HEK293T (cell line): ENCODE measurements at regions not wholly inside any gene's neighbourhood (a gene's known extent, or its start where the extent isn't known, plus 50 kb on each side); places are given as distances from the start of the nearest gene placed in this dataset.

ENCODE experiments used
- ARNT ChIP-seq: fragments of 450-650 bp; IDR thresholded peaks from 2 replicates; pipeline ENCODE4 v1.6.1; 2017; ENCODE audit warnings: mild to moderate bottlenecking
- BHLHE40 ChIP-seq: fragments of 450-650 bp; IDR thresholded peaks from 2 replicates; pipeline ENCODE4 v1.6.1; 2016; ENCODE audit warnings: mild to moderate bottlenecking, moderate library complexity, borderline replicate concordance
- ELF4 ChIP-seq: fragments of 450-650 bp; IDR thresholded peaks from 2 replicates; pipeline ENCODE4 v1.6.1; 2017; ENCODE audit warnings: antibody characterized with exemption
- FOXA1 ChIP-seq: fragments of 450-650 bp; IDR thresholded peaks from 2 replicates; pipeline ENCODE4 v1.6.1; 2016; ENCODE audit warnings: mild to moderate bottlenecking
- FOXK2 ChIP-seq: fragments of 450-650 bp; IDR thresholded peaks from 2 replicates; pipeline ENCODE4 v1.6.1; 2016; ENCODE audit warnings: mild to moderate bottlenecking
- FOXM1 ChIP-seq: fragments of 450-650 bp; IDR thresholded peaks from 2 replicates; pipeline ENCODE4 v1.6.1; 2017; ENCODE audit warnings: mild to moderate bottlenecking, borderline replicate concordance
- HDGF ChIP-seq: fragments of 450-650 bp; IDR thresholded peaks from 2 replicates; pipeline ENCODE4 v1.6.1; 2017; ENCODE audit warnings: antibody characterized with exemption, borderline replicate concordance
- LEF1 ChIP-seq: fragments of 450-650 bp; IDR thresholded peaks from 2 replicates; pipeline ENCODE4 v1.6.1; 2017; ENCODE audit warnings: mild to moderate bottlenecking, borderline replicate concordance
- SP1 ChIP-seq: fragments of 450-650 bp; IDR thresholded peaks from 2 replicates; pipeline ENCODE4 v1.6.1; 2017
- SUZ12 ChIP-seq: fragments of 450-650 bp; IDR thresholded peaks from 2 replicates; pipeline ENCODE4 v1.6.1; 2016; ENCODE audit warnings: mild to moderate bottlenecking
- TARDBP ChIP-seq: fragments of 450-650 bp; IDR thresholded peaks from 2 replicates; pipeline ENCODE4 v1.6.1; 2016

DNA sequence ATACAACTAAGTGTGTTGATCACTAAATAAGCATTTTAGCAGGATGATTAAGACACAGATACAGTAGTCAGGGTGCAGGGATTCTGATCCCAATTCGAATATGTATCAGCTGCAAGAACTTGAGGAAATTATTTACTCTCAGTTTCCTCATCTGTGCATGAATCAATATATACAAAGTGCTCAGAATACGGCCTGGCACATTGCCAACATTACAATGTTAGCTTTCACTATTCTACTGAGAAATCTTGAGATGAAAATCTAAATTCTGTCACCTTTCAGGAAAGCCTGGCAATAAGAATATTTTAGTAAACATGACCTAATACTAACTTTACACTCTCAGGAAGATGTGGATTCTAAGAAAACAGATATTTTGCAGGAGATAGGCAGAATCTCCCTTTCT, 1001.6 kb upstream of the IGFBP7 start:
- no peak for TF ChIP-seq HDGF
- no peak for TF ChIP-seq SUZ12
- TF ChIP-seq FOXM1, result no peak
- TF ChIP-seq SP1, result no peak
- no peak for TF ChIP-seq ARNT
- no peak for TF ChIP-seq FOXK2
- TF ChIP-seq TARDBP, result no peak
- no peak for TF ChIP-seq FOXA1
- no peak for TF ChIP-seq BHLHE40
- no peak for TF ChIP-seq ELF4
- TF ChIP-seq LEF1, result no peak
